ENCODE measurements at regions not wholly inside any gene's neighbourhood (a gene's known extent, or its start where the extent isn't known, plus 50 kb on each side); places are given as distances from the start of the nearest gene placed in this dataset.

- TF ChIP-seq CTCF (conservative IDR thresholded peaks at IDR 0.05) (no peak), ZFX (IDR thresholded peaks at IDR 0.05) (no peak)
Observed at GRCh38 chr12:128164533-128164932, 102.4 kb upstream of the TMEM132C start.
